ENCODE measurements at regions not wholly inside any gene's neighbourhood (a gene's known extent, or its start where the extent isn't known, plus 50 kb on each side); places are given as distances from the start of the nearest gene placed in this dataset.

GRCh38 chr12:12004524-12004923 is 66.2 kb upstream of the BCL2L14 start (continued):
- no peak for TF ChIP-seq TCF4 (CRISPR knock-in tag; IDR thresholded peaks at IDR 0.05; ENCODE audit: borderline replicate concordance)

- TF ChIP-seq ZFP3 (CRISPR knock-in tag; IDR thresholded peaks at IDR 0.05) (no peak), TOX (CRISPR knock-in tag; IDR thresholded peaks at IDR 0.05; ENCODE audit: borderline replicate concordance) (no peak), SNAI2 (CRISPR knock-in tag; IDR thresholded peaks at IDR 0.05) (no peak), BACH2 (CRISPR knock-in tag; IDR thresholded peaks at IDR 0.05; ENCODE audit: borderline replicate concordance) (no peak), TSHZ2 (CRISPR knock-in tag; IDR thresholded peaks at IDR 0.05) (no peak), OSR1 (CRISPR knock-in tag; IDR thresholded peaks at IDR 0.05) (no peak), ESRRG (CRISPR knock-in tag; IDR thresholded peaks at IDR 0.05) (no peak), ZC3H10 (CRISPR knock-in tag; IDR thresholded peaks at IDR 0.05) (no peak), RARB (CRISPR knock-in tag; IDR thresholded peaks at IDR 0.05) (no peak), POU6F1 (CRISPR knock-in tag; IDR thresholded peaks at IDR 0.05; ENCODE audit: borderline replicate concordance, low read depth) (no peak), ZNF70 (CRISPR knock-in tag; IDR thresholded peaks at IDR 0.05) (no peak), TCF4 (CRISPR knock-in tag; IDR thresholded peaks at IDR 0.05; ENCODE audit: borderline replicate concordance) (no peak), PATZ1 (CRISPR knock-in tag; IDR thresholded peaks at IDR 0.05; ENCODE audit: borderline replicate concordance) (no peak), CSRNP3 (CRISPR knock-in tag; IDR thresholded peaks at IDR 0.05) (no peak), ZNF8 (CRISPR knock-in tag; IDR thresholded peaks at IDR 0.05) (no peak), CSDC2 (CRISPR knock-in tag; IDR thresholded peaks at IDR 0.05) (no peak), GLIS3 (CRISPR knock-in tag; IDR thresholded peaks at IDR 0.05) (no peak), CREB5 (CRISPR knock-in tag; IDR thresholded peaks at IDR 0.05; ENCODE audit: low read depth) (no peak)
- ATAC-seq = no peak
Observed at GRCh38 chr12:12007001-12007712, 63.6 kb upstream of the BCL2L14 start.

- no peak for ATAC-seq
- no peak for TF ChIP-seq ZNF8 (CRISPR knock-in tag; IDR thresholded peaks at IDR 0.05)
Observed at GRCh38 chr12:12007713-12008231, 63.0 kb upstream of the BCL2L14 start.

GRCh38 chr12:12008232-12008850 is 62.4 kb upstream of the BCL2L14 start:
- no peak for ATAC-seq
- TF ChIP-seq OSR1 (CRISPR knock-in tag; IDR thresholded peaks at IDR 0.05) = no peak

Data from SK-N-SH treated with all-trans-retinoic acid at 6 μM for 48 hours (cell line).